GM19395 (cell line): ENCODE measurements at regions not wholly inside any gene's neighbourhood (a gene's known extent, or its start where the extent isn't known, plus 50 kb on each side); places are given as distances from the start of the nearest gene placed in this dataset.
"Not testable (repeated sequence)": the region's sequence is repeated elsewhere in the genome, so short reads cannot be mapped to it uniquely, and the experiment has no call there.

Experiments used
- ATAC-seq: cut with Tn5 transposase; IDR thresholded peaks from one replicate; pipeline ENCODE4 v1.9.1; 2021; ENCODE audit warnings: mild to moderate bottlenecking, moderate library complexity; ENCODE audit not compliant: unreplicated experiment

- not testable (repeated sequence) for ATAC-seq
These were observed 439.1 kb downstream of the CNTNAP4 start for GRCh38 chr16:76716251-76716650.

DNA sequence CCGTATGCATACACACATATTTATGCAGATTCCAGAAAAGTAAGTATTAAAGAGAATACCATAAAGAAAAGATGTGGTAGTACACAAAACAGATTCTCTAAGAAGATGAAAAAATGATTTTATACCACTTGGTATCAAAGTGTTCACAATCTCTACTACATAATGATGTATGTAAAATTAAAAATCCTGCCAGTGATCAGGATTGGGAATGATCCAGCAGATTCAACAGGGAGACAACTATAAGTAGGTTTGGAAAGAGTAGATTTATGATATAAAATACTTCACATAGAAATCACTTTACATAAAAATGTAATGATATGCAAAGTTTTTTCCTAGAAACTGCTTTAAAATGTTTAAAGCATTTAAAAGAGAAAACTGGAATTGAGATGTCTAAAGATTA is 447.0 kb downstream of the CNTNAP4 start:
- no peak for ATAC-seq

DNA sequence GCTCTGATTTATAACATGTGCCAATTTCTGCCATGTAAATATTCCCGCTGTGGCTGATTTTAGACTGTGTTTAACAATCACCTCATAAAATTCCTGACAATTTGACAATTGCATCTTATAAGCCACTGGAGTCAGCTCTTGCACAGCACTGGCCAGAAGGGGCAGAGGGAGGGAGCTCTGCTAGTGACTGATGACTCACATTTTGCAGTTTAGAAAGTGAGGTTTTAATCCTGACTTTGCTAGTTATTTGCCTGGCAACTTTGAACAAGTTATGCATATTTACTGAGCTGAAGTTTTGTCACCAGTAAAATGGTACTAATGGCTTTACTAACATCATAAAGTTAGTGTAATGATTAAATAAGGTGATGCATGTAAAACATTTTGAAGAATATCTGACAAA is 452.3 kb downstream of the CNTNAP4 start:
- no peak for ATAC-seq

GRCh38 chr16:76732894-76733293 is 455.7 kb downstream of the CNTNAP4 start:
- no peak for ATAC-seq

- no peak for ATAC-seq
These were observed 449.4 kb upstream of the MON1B start for GRCh38 chr16:76741623-76742022.

DNA sequence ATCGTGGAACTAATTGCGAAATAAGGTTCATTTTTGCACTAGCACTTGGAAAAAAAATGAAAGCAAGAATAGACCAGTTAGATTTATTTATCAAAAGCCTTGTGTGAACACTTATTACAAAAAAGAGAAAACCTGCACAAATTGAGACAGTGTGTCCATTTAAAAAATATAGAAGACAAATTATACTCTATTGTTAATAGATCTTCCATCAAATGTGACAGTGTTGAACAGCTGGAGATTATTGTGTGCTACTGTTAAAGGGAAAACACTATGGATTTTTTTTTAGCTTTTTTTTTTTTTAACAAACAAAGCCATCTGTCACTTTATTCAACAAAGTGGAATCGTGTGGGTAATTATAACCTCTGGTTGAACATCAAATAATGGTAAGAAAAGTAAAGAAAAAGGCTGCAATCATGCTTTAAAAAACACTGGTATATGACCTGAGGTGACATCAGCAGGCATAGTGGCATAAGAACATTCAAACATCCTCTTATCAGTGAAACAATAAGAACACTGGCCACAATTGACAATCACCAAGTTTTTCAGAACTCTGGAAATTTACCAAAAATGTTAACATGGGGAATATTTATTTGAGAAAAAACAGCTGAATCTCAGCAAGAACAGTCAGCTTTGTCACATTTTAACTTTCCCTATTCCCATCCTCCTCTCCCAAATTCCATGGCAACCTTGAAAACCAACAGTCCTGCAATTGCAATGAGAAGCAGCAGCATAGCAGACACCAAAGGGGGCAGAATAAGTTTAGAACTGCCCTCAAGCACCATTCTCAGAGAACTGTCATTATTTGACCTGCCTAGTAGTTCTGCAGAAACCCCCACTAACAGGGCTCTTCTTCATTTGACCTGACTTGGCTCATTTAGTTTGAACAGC is 442.3 kb upstream of the MON1B start:
- no peak for ATAC-seq

DNA sequence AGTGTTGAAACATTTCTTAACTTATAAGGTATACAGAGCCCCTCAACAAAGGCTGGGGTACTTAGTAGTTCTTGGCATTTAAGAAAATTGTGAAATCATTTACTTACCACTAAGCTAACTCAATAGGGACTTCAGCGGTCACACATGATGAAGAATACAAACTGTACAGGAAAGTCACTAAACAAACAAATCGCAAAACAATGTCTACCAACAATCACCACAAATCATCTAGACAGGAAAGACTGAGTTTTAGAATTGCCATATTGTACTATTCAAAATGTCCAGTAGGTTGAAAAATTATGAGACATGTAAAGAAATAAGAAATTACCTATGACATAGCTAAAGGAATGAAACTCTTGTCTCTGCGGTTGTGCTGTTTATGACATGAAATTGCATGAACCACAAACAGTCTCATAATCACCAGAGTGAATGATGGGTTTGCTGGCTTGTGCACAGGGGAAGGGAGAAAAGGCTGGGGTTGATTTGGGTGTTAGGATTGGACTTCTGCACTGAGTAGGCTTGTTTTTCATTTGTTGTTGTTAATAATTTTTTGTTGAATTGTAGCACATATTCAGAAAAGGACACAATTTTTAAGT is 441.1 kb upstream of the MON1B start:
- no peak for ATAC-seq

GRCh38 chr16:76755496-76755895 is 435.5 kb upstream of the MON1B start:
- no peak for ATAC-seq

DNA sequence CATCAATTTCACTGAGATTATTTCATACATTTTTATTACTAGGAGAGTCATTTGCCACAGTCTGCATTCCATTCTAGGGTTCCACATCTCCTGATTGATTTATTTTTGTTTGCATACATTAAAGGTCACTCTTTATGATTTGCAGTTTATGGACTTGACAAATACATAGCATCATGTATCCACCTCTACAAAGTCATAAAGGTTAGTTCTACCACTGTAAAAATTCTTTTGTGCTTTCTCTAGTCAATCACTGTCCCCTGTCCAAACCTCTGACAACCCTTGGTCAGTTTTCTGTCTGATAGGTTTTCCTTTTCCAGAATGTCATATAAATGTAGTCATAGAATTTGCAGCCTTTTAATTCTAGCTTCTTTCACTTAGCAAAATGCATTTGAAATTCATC is 434.6 kb upstream of the MON1B start:
- no peak for ATAC-seq

DNA sequence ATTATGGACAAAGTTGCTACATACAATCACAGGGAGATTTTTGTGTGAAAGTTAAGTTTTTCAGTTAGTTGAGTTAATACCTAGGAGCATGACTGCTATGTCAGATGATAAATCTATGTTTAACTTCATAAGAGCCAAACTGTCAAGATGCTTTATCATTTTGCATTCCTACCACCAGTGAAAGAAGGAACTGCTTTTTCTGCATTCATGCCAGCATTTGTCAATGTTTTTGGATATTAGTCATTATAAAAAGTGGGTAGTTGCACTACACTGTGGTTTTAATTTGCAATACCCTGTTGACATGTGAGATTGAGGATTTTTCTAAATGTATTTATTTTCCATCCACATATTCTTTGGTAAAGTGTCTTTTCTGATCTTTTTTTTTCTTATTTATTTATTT is 434.0 kb upstream of the MON1B start:
- ATAC-seq, result no peak

- no peak for ATAC-seq
These were observed 424.5 kb upstream of the MON1B start for GRCh38 chr16:76766538-76766937.

DNA sequence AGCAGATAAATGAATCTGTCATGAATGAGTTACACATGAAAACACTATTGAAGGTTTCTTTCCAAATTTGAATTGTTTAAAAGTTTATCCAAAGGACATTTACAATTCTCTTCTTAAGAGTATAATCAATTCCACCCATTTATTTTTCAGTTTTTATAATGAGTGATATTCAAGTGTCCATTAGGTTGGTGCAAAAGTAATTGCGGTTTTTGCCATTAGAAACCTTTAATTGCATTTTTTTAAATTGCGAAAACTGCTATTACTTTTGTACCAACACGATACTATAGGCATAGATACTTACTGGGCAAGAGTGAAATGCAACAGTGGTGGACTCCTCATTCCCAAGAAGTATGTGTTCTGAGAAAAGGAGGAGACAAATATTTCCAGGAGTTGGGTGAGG is 422.7 kb upstream of the MON1B start:
- no peak for ATAC-seq

GRCh38 chr16:76768948-76769347 is 422.0 kb upstream of the MON1B start:
- no peak for ATAC-seq

GRCh38 chr16:76771216-76771615 is 419.8 kb upstream of the MON1B start:
- no peak for ATAC-seq

DNA sequence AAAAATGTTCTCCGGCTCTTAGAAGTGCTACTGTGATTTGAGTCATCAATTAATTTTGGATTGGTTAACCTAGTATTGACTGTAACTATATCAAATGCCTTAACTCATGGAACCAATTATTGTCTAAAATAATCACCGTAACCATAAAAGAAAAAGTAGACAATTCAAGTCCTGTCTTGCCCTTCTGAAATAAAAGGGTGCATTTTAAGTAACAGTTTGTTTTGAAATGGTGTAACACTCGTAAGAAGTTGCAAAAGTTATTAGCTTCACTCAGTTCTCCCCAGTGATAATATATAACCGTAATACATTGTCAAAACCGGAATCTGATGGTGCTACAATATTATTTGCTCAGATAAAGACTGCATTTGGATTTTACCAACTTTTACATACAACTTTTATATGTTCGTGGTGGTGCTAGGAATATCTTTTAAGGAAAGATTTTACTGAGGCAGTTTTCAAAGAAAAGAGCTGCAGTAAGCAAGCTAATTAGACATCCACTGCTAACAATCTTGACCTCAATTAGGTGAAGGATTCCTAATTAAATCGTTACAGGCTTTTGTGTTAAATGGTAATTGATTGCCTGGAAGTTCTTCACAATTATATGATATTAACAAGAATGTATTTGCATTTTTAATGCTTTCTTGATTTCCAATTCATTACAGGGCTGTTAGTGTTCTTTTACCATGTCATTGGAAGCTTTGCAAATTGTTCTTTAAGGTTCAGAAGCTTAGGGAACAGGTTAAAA is 413.1 kb upstream of the MON1B start:
- no peak for ATAC-seq

GRCh38 chr16:76780556-76780955 is 410.4 kb upstream of the MON1B start:
- no peak for ATAC-seq

DNA sequence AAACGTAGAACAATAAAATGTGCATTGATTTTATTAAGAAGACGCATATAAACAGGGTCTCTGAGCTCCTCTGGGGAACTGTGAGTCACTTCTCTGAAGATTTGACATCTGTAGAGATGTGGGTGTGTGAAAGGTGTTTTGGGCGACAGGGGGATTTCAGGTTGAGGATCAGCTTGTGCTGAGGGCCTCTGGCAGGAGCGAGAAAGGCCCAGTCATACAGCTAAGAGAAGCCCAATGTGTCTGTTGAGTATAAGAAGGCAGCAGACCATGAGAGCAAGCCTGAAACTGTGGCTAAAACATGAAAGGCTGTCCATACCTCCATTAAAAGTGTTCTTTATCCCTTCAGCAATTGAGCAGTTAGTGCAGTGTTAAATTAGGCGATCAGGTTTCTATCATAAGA is 406.5 kb upstream of the MON1B start:
- ATAC-seq, result no peak

- no peak for ATAC-seq
These were observed 403.6 kb upstream of the MON1B start for GRCh38 chr16:76787394-76787793.

DNA sequence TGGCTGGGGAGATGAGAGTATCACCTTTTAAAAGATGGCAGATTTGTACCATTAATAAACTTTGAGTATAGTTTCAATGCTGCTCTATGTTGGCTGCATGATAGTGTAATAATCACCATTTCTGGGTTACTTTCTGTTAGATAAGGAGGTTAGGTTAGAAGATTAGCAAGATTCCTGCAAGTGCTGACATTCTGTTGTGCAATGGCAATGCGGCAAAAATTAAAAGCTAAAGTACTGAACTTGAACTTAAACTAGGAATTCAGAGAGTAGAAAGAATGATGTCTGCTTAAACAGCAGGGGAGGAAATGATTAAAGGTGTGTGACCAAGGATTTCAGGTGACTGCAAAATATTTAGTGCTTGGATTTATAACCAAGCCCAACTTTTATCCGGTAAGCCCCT is 399.8 kb upstream of the MON1B start:
- no peak for ATAC-seq

DNA sequence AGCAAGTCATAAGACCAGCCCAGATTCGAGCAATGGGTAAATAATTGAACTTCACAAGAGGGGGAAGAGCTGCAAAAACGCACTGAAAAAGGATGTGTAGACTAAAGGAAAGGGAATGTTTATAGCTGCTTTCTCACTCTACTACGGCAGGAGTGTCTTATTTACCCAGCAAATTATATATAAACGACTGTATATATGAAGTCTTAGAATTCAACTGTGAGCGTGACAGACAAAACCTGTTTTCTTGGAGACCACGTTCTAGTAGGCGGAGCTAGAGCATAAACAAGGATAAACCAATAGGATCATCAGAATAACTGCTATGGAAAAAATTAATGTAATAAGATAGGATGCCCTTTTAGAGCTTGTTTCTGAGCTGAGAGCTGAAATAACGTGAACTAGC is 394.6 kb upstream of the MON1B start:
- ATAC-seq, result no peak

GRCh38 chr16:76796978-76797377 is 394.0 kb upstream of the MON1B start:
- ATAC-seq, result no peak

GRCh38 chr16:76797457-76797856 is 393.5 kb upstream of the MON1B start:
- ATAC-seq, result no peak
